UCSD-AML1 (cell line): ENCODE measurements at regions not wholly inside any gene's neighbourhood (a gene's known extent, or its start where the extent isn't known, plus 50 kb on each side); places are given as distances from the start of the nearest gene placed in this dataset.

Experiments
- DNase-seq: peaks from one replicate; lab custom pipeline; 2025; ENCODE audit not compliant: unreplicated experiment; lab: John Stamatoyannopoulos, UW

- no peak for DNase-seq
Measured at GRCh38 chr6:167487749-167488664, 163.1 kb downstream of the TTLL2 start.

GRCh38 chr6:167491438-167492099 is 166.7 kb downstream of the TTLL2 start:
- DNase-seq = no peak

- no peak for DNase-seq
Measured at GRCh38 chr6:167492100-167492449, 167.2 kb downstream of the TTLL2 start.

GRCh38 chr6:167493310-167493709 is 168.4 kb downstream of the TTLL2 start:
- no peak for DNase-seq

GRCh38 chr6:167493976-167494697 is 169.3 kb downstream of the TTLL2 start:
- DNase-seq = no peak

GRCh38 chr6:167494698-167495435 is 170.0 kb downstream of the TTLL2 start:
- no peak for DNase-seq

GRCh38 chr6:167495506-167496401 is 170.9 kb downstream of the TTLL2 start:
- no peak for DNase-seq

- DNase-seq = no peak
Measured at GRCh38 chr6:167496707-167497106, 171.8 kb downstream of the TTLL2 start.

GRCh38 chr6:167497428-167498056 is 172.7 kb downstream of the TTLL2 start:
- no peak for DNase-seq

- DNase-seq = no peak
Measured at GRCh38 chr6:167499161-167499660, 174.3 kb downstream of the TTLL2 start.

GRCh38 chr6:167500961-167501360 is 176.1 kb downstream of the TTLL2 start:
- DNase-seq = no peak

- no peak for DNase-seq
Measured at GRCh38 chr6:167501831-167502385, 177.0 kb downstream of the TTLL2 start.

GRCh38 chr6:167502471-167502870 is 177.6 kb downstream of the TTLL2 start:
- no peak for DNase-seq

- DNase-seq = no peak
Measured at GRCh38 chr6:167504385-167504961, 179.6 kb downstream of the TTLL2 start.

- DNase-seq = no peak
Measured at GRCh38 chr6:167505199-167505598, 180.3 kb downstream of the TTLL2 start.

GRCh38 chr6:167505782-167506181 is 180.9 kb downstream of the TTLL2 start:
- no peak for DNase-seq

- DNase-seq = no peak
Measured at GRCh38 chr6:167506443-167507301, 181.8 kb downstream of the TTLL2 start.
